H9 (cell line): ENCODE measurements at regions not wholly inside any gene's neighbourhood (a gene's known extent, or its start where the extent isn't known, plus 50 kb on each side); places are given as distances from the start of the nearest gene placed in this dataset.

Experiments
- DNase-seq: peaks from one replicate; pipeline ENCODE4 v3.0.0-alpha.2; 2017
- H2AFZ ChIP-seq: one replicate; pipeline ENCODE4 v1.6.1; 2013; ENCODE audit warnings: mild to moderate bottlenecking, low read length, control low read depth, moderate library complexity
- H2AK5ac ChIP-seq: 2 replicates; pipeline ENCODE4 v1.6.1; 2013; ENCODE audit warnings: low read length, control low read depth, mixed read lengths; ENCODE audit not compliant: insufficient read length
- H2BK120ac ChIP-seq: one replicate; pipeline ENCODE4 v1.6.1; 2013; ENCODE audit warnings: low read depth, mild to moderate bottlenecking, low read length, control low read depth, inconsistent platforms; ENCODE audit not compliant: poor library complexity, severe bottlenecking
- H2BK12ac ChIP-seq: 2 replicates; pipeline ENCODE4 v1.6.1; 2013; ENCODE audit warnings: low read length, control low read depth, mixed read lengths, low read depth; ENCODE audit not compliant: insufficient read length
- H2BK15ac ChIP-seq: 2 replicates; pipeline ENCODE4 v1.6.1; 2013; ENCODE audit warnings: low read depth, low read length, control low read depth
- H2BK20ac ChIP-seq: one replicate; pipeline ENCODE4 v1.6.1; 2013; ENCODE audit warnings: low read depth, mild to moderate bottlenecking, low read length, control low read depth, inconsistent platforms; ENCODE audit not compliant: poor library complexity, severe bottlenecking
- H2BK5ac ChIP-seq: 2 replicates; pipeline ENCODE4 v1.6.1; 2013; ENCODE audit warnings: low read length, control low read depth, mixed read lengths; ENCODE audit not compliant: insufficient read length
- H3K14ac ChIP-seq: 2 replicates; pipeline ENCODE4 v1.6.1; 2013; ENCODE audit warnings: low read length, control low read depth; ENCODE audit not compliant: insufficient read depth
- H3K18ac ChIP-seq: 2 replicates; pipeline ENCODE4 v1.6.1; 2013; ENCODE audit warnings: low read depth, mild to moderate bottlenecking, mixed read lengths, low read length, control low read depth; ENCODE audit not compliant: insufficient read length
- H3K23ac ChIP-seq: 2 replicates; pipeline ENCODE4 v1.6.1; 2013; ENCODE audit warnings: low read length, control low read depth, mixed read lengths, low read depth; ENCODE audit not compliant: insufficient read length
- H3K23me2 ChIP-seq: 2 replicates; pipeline ENCODE4 v1.6.1; 2013; ENCODE audit warnings: low read depth, mild to moderate bottlenecking, mixed read lengths, low read length, control low read depth; ENCODE audit not compliant: insufficient read length, poor library complexity, severe bottlenecking
- H3K27ac ChIP-seq: 2 replicates; pipeline ENCODE4 v1.5.1; 2013; ENCODE audit warnings: low read length, control low read depth, mixed read lengths, low read depth; ENCODE audit not compliant: insufficient read length
- H3K27me3 ChIP-seq: 2 replicates; pipeline ENCODE4 v1.6.1; 2013; ENCODE audit warnings: low read length, control low read depth, inconsistent platforms; ENCODE audit not compliant: insufficient read depth
- H3K4ac ChIP-seq: 2 replicates; pipeline ENCODE4 v1.6.1; 2013; ENCODE audit warnings: low read depth, mild to moderate bottlenecking, control low read depth, inconsistent platforms, low read length, moderate library complexity
- H3K4me1 ChIP-seq: 2 replicates; pipeline ENCODE4 v1.6.1; 2013; ENCODE audit warnings: low read length, control low read depth, inconsistent platforms; ENCODE audit not compliant: insufficient read depth
- H3K4me2 ChIP-seq: 2 replicates; pipeline ENCODE4 v1.6.1; 2013; ENCODE audit warnings: low read length, control low read depth, mixed read lengths; ENCODE audit not compliant: insufficient read length, insufficient read depth
- H3K56ac ChIP-seq: 2 replicates; pipeline ENCODE4 v1.6.1; 2013; ENCODE audit warnings: low read depth, mild to moderate bottlenecking, mixed read lengths, low read length, control low read depth; ENCODE audit not compliant: insufficient read length
- H3K79me1 ChIP-seq: 2 replicates; pipeline ENCODE4 v1.6.1; 2013; ENCODE audit warnings: low read depth, mild to moderate bottlenecking, moderate library complexity, low read length, control low read depth, inconsistent platforms; ENCODE audit not compliant: insufficient read depth, poor library complexity, severe bottlenecking
- H3K79me2 ChIP-seq: 2 replicates; pipeline ENCODE4 v1.6.1; 2013; ENCODE audit warnings: low read length, control low read depth, inconsistent platforms; ENCODE audit not compliant: insufficient read depth
- H3K9ac ChIP-seq: 2 replicates; pipeline ENCODE4 v1.6.1; 2013; ENCODE audit warnings: low read length, control low read depth, mixed read lengths; ENCODE audit not compliant: insufficient read length; ENCODE audit errors: extremely low read depth
- H3K9me3 ChIP-seq: one replicate; pipeline ENCODE4 v1.6.1; 2013; ENCODE audit warnings: low read depth, low read length, inconsistent platforms; ENCODE audit not compliant: control insufficient read depth
- H3T11ph ChIP-seq: one replicate; pipeline ENCODE4 v1.6.1; 2013; ENCODE audit warnings: mild to moderate bottlenecking, low read length, control low read depth, inconsistent platforms
- H4K20me1 ChIP-seq: one replicate; pipeline ENCODE4 v1.6.1; 2013; ENCODE audit not compliant: control insufficient read depth, insufficient read length, insufficient read depth
- H4K5ac ChIP-seq: 2 replicates; pipeline ENCODE4 v1.6.1; 2013; ENCODE audit warnings: low read depth, mild to moderate bottlenecking, mixed read lengths, low read length, control low read depth; ENCODE audit not compliant: insufficient read length
- H4K8ac ChIP-seq: replicated peaks from 2 replicates; pipeline ENCODE4 v1.6.1; 2013; ENCODE audit warnings: low read length, control low read depth, mixed read lengths, low read depth; ENCODE audit not compliant: insufficient read length
- H4K91ac ChIP-seq: 2 replicates; pipeline ENCODE4 v1.6.1; 2013; ENCODE audit warnings: low read depth, mild to moderate bottlenecking, moderate library complexity, mixed read lengths, low read length, control low read depth; ENCODE audit not compliant: insufficient read length
- H3K27ac Mint-ChIP-seq, 3 experiments: 2 replicates in 2 of 3; 3 replicates in 1 of 3; pipeline ENCODE4 v1.8.0; 2020 to 2021; ENCODE audit warnings: mixed read lengths in 3 of 3, mild to moderate bottlenecking in 1 of 3, moderate library complexity in 1 of 3
- H3K27me3 Mint-ChIP-seq: 2 replicates; pipeline ENCODE4 v1.8.0; 2021; ENCODE audit warnings: low read depth, mild to moderate bottlenecking, moderate library complexity, mixed read lengths
- H3K36me3 Mint-ChIP-seq, 3 experiments: 2 replicates in 2 of 3; 3 replicates in 1 of 3; pipeline ENCODE4 v1.8.0; 2020 to 2021; ENCODE audit warnings: low read depth in 3 of 3, mixed read lengths in 3 of 3; ENCODE audit not compliant: insufficient read depth in 1 of 3
- H3K4me1 Mint-ChIP-seq, 2 experiments: 2 replicates each; pipeline ENCODE4 v1.8.0; 2020; ENCODE audit warnings: mixed read lengths in 2 of 2
- H3K4me3 Mint-ChIP-seq, 2 experiments: 2 replicates in 1 of 2; 3 replicates in 1 of 2; pipeline ENCODE4 v1.8.0; 2020 to 2021; ENCODE audit warnings: mild to moderate bottlenecking in 2 of 2, mixed read lengths in 2 of 2, moderate library complexity in 1 of 2
- H3K9me3 Mint-ChIP-seq, 2 experiments: 2 replicates in 1 of 2; 3 replicates in 1 of 2; pipeline ENCODE4 v1.8.0; 2020; ENCODE audit warnings: mild to moderate bottlenecking in 2 of 2, mixed read lengths in 2 of 2, moderate library complexity in 1 of 2
- CTCF ChIP-seq: fragments of 200-600 bp; sonication (generic); conservative IDR thresholded peaks from 3 replicates; pipeline ENCODE4 v1.8.0; 2021; ENCODE audit warnings: antibody characterized with exemption, mild to moderate bottlenecking
- WGBS: extraction: QIAGEN DNeasy Blood & Tissue Kit; methylation state at CpG from one replicate; pipeline ENCODE4 v1.1.7; 2013; ENCODE audit warnings: missing lambda C conversion rate, low lambda C conversion rate, mixed read lengths; ENCODE audit not compliant: insufficient read length; ENCODE audit errors: extremely low coverage; 5-methylcytosine and 5-hydroxymethylcytosine counted together

DNA sequence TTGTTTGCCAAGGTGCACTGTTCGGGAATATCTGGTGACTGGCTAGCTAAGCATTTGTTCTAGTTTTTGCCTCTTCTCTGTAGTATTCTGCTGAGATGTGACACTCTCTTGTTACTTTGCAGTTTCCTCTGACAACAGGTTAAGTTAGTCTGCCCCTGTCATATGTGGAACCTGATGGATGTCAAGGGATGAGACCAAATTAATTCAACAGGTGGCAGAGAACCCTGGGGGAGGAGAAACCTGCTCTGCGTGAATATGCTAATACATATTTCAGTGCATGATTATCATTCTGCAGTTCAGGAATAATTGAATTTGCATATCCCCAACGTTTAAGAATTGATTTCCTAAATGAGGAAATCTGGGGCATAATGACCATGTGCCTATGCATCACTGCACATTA is 777.3 kb downstream of the PDCD6IP start:
- H3K27me3 ChIP-seq: no peaks in the 10 kb centered on the region
- no peak overlapping the region for H2AK5ac ChIP-seq
- no peak overlapping the region for H2BK120ac ChIP-seq
- no peak overlapping the region for H3K56ac ChIP-seq
- no peak overlapping the region for H3T11ph ChIP-seq
- no peak overlapping the region for H3K9ac ChIP-seq
- WGBS: no CpG with 5 or more reads among the region's 3 CpGs
- no peak overlapping the region for H3K27ac Mint-ChIP-seq
- no peak overlapping the region for H2BK20ac ChIP-seq
- TF ChIP-seq CTCF: no peak
- no peak overlapping the region for H3K14ac ChIP-seq
- H2BK15ac ChIP-seq: no peak overlapping the region
- H3K27me3 Mint-ChIP-seq: no peaks in the 10 kb centered on the region
- no peak overlapping the region for H2AFZ ChIP-seq
- H3K4me3 Mint-ChIP-seq: no peak overlapping the region
- no peaks in the 10 kb centered on the region for H3K79me1 ChIP-seq
- no peak overlapping the region for H2BK5ac ChIP-seq
- no peak overlapping the region for H3K4ac ChIP-seq
- H3K4me1 Mint-ChIP-seq: no peaks in the 10 kb centered on the region
- no peaks in the 10 kb centered on the region for H3K36me3 Mint-ChIP-seq
- no peak for DNase-seq
- no peaks in the 10 kb centered on the region for H3K23me2 ChIP-seq
- H3K79me2 ChIP-seq: no peaks in the 10 kb centered on the region
- no peak overlapping the region for H2BK12ac ChIP-seq
- H3K9me3 ChIP-seq: no peaks in the 10 kb centered on the region
- H3K27ac ChIP-seq: no peak overlapping the region
- no peaks in the 10 kb centered on the region for H3K9me3 Mint-ChIP-seq
- H3K4me2 ChIP-seq: no peak overlapping the region
- no peak overlapping the region for H4K5ac ChIP-seq
- no peaks in the 10 kb centered on the region for H3K4me1 ChIP-seq
- no peak overlapping the region for H4K91ac ChIP-seq
- H4K8ac ChIP-seq: no peak overlapping the region
- no peak overlapping the region for H3K18ac ChIP-seq
- H3K23ac ChIP-seq: no peak overlapping the region
- no peaks in the 10 kb centered on the region for H4K20me1 ChIP-seq
